ENCODE measurements at regions not wholly inside any gene's neighbourhood (a gene's known extent, or its start where the extent isn't known, plus 50 kb on each side); places are given as distances from the start of the nearest gene placed in this dataset.

DNA sequence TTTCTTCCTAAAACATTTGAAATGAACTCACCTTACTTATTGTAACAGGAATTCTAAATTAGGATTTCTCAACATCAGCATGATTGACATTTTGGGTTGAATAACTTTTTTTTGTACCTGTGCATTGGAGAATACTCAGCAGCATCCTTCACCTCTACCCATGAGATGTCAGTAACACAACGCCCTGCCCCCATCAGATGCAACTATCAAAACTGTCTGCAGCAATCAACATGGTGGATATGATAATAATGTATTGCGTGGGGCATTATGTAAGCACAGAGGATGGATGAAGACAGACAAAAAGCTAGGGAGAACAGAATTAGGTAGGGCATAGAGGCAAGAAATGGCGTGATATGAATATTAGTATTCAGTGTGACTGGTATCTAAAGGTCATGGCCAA, 94.1 kb downstream of the PLK2 start:
- no peak for FAIRE-seq
- DNase-seq (ENCODE audit: insufficient read length, low spot score): no peak
- no peak for TF ChIP-seq POLR2A (IDR thresholded peaks at IDR 0.05; ENCODE audit: low read depth, low read length)

DNA sequence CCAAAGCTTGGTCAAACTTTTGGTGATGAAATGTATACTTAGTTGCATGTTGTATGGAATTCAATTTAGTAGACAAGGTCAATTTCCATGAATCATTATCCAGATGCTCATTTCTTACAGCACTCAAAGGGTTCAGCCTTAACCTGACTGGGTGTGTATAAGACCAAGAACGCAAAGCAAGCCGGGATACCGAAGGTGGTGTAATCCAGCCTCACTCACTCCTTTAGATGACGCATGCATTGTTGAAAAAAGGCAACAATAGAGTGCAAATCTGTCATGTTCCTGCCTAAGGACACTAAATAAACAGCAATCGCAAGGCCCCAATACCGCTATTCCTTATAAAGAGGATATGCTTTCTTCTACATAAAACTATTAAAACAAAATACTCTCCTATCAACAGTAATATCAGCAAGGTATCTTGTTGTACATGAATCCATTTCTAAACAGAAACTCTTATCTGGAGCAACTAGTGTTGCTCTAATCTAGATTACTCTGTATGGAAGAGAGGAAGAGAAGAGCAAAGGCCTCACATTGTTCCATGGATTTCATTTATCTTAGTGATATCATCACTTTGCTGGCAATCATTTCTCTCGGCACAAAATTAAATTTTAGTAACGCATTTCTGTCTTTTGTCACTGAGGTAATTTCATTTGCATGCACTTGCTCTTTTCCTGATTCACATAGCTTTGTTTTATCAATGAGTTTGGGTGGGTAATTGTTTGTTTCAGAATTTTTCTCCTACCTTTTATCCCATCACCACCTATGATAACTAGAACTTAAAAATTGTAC, 96.2 kb downstream of the PLK2 start:
- DNase-seq (ENCODE audit: insufficient read length, low spot score) (no peak), FAIRE-seq (no peak)
- TF ChIP-seq POLR2A (IDR thresholded peaks at IDR 0.05; ENCODE audit: low read depth, low read length): no peak

DNA sequence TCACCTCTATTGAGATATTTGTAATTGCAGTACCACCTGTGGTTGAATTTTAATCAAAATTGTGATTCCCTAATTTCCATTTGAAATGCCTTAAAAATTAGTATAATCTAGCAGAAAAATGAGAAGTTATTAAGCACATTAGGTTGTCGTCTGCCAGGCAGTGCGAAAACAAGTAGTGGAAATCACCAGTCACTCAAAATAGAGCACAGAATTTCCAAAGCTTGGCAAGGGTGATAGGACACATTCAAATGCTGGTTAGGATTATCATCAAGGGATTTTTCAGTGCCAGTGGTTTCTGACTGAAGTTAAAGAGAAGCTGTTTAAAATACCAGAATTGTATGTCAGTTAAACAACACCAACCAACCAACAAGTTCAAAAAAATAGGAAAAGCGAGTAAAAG, 97.8 kb downstream of the PLK2 start:
- DNase-seq (ENCODE audit: insufficient read length, low spot score) (no peak), FAIRE-seq (no peak)
- no peak for TF ChIP-seq POLR2A (IDR thresholded peaks at IDR 0.05; ENCODE audit: low read depth, low read length)

DNA sequence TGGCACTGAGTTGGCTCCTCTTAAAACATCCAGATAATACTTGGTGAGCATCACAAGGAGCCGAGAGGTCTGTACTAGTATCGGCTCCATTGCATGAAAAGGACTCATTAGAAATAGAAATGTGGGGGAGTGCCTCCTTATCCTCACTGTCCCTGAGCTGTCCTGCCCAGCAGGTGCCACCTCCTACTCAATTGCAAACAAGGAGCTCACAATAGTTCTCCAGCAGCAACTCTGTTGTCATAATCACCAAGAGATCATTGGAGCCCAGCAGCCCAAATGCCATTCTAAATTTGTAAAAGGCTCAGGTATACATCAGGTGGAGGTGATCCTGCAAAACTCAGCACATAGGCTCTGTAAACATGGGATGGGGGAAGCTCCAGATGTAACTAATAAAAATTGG, 99.1 kb downstream of the PLK2 start:
- no peak for TF ChIP-seq POLR2A (IDR thresholded peaks at IDR 0.05; ENCODE audit: low read depth, low read length)
- DNase-seq (ENCODE audit: insufficient read length, low spot score) (no peak), FAIRE-seq (no peak)

DNA sequence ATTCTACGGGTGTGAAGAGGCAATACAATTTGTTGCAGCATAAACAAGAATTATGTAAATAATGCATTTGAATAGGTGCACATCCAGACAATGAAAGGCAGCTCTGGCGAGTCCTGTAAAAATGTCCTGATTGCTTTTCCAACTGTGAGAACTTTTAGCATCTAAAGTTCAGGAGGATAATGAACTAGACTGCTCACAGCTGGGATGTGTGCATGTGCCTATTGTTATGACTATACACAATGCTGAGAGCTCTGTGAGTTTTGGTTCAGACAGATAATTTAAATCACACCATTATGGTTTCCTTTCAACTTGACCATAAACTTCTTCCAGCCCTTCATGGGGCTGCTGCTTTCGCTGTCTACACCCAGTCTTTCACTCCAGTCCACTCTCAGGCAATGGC, 99.9 kb downstream of the PLK2 start:
- no peak for FAIRE-seq
- DNase-seq (ENCODE audit: insufficient read length, low spot score): no peak
- TF ChIP-seq POLR2A (IDR thresholded peaks at IDR 0.05; ENCODE audit: low read depth, low read length): no peak

DNA sequence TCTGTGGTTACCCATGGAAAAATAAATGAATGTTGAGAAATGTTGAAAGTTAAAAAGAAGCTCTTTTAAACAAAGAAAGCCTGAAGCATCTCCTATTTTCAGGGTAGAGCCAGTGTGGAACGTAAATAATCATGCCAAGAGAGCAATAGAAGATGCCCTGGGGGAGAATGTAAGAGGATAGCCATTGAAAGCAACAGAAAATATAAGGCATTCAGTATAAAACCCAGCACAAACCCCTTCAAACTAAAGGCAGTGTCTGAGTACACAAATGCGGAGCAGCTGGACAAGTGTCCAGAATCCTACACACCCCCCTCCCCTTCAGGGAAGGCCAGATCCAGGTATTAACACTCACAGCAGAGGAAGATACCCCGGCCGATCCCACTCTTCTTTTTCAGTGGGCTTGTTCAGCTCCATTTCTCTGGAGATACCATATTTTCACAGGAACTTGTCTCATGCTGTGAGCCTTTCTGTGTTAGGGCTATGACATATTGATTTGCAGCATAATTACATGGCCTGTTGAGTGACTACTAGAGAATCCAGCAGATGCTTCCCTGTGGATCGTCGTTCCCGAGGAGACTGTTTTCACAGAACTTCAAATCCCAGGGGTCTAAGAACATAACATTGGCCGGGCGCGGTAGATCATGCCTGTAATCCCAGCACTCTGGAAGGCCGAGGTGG, 101.2 kb downstream of the PLK2 start:
- no peak for TF ChIP-seq POLR2A (IDR thresholded peaks at IDR 0.05; ENCODE audit: low read depth, low read length)
- FAIRE-seq (no peak), DNase-seq (ENCODE audit: insufficient read length, low spot score) (no peak)

DNA sequence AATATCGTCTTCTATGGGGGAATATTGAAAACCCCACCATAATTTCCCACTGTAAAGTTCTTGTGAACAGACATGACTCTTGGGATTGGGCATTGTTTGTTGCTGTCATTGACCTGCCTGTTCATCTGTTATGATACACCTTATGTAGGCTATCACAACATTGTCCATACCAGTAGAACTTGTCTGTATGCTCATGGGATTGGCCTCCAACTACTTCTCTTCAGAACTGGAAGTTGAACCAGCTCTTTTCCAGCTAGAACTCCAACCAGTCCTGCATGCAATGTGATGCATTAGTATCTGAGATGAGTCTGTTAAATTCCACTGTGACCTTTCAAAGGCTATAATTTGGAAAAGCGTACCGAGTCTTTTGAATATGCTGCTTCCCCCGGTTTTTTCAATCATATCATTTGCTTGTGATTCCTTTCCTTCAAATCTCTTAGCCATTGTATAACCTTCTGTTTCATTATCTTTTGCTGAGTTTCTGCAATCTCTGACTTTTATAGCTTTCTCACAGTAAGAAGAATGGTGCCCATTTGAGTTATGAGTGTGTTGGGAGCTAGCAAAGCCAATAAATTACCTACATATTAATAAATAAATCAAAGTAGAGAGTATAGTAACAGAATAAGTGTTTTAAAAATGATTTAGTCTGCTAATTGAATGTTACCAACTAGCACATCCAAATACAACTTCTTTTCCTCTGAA, 101.9 kb downstream of the PLK2 start:
- FAIRE-seq: peak; percentile 11
- TF ChIP-seq POLR2A (IDR thresholded peaks at IDR 0.05; ENCODE audit: low read depth, low read length): no peak
- no peak for DNase-seq (ENCODE audit: insufficient read length, low spot score)

DNA sequence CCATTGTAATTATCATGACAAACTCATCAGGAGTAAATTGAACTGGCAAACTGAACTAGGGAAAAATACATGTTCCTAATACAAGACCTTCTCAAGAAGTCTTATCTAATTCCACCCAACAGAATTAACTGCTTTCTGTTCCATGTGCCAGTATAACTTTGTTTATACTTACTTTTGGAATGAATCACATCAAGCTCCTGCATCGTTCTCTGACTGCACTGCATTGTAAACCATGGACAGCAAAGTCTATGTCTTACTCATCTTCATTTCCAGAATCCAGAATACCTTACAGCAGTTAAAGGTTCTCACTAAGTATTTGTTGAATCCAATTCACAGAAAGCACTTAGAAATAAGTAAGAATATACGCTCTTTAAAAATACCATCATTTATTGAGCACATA, 102.8 kb downstream of the PLK2 start:
- no peak for FAIRE-seq
- no peak for TF ChIP-seq POLR2A (IDR thresholded peaks at IDR 0.05; ENCODE audit: low read depth, low read length)
- DNase-seq (ENCODE audit: insufficient read length, low spot score): no peak

DNA sequence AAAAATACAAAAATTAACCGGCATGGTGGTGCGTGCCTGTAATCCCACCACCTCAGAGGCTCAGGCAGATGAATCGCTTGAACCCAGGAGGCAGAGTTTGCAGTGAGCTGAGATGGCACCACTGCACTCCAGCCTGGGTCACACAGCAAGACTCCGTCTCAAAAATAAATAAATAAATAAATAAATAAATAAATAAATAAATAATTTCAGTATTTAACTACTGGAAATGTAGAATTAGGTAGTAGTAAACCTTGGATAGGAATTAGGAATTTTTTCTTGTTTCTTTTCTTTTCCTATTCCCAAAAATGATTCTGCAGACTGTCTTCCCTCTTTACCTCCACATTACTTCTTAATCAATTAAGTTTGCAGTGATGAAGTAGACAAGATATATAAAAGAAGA, 103.2 kb downstream of the PLK2 start:
- FAIRE-seq: no peak
- no peak for DNase-seq (ENCODE audit: insufficient read length, low spot score)
- TF ChIP-seq POLR2A (IDR thresholded peaks at IDR 0.05; ENCODE audit: low read depth, low read length): no peak

DNA sequence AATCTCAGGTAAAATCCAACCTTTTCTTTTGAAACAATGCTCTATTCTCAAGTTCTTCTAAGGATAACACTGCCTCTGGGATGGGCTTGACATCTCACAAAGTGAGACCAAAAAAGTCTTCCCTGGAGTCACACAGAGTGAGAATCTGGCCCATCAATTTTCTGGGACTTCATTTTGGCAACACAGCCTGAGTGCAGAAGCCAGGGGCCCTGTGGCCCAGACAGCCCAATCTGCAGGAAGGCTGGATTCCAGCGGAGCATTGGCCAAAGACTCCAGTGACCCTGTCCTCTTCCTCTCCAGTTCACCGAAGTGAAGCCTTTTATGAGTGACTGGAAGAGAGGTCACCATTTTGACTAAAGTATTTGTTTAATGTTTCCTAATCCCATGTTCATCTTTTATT, 105.1 kb downstream of the PLK2 start:
- no peak for DNase-seq (ENCODE audit: insufficient read length, low spot score)
- peak; percentile 48 for FAIRE-seq
- TF ChIP-seq POLR2A (IDR thresholded peaks at IDR 0.05; ENCODE audit: low read depth, low read length): no peak

DNA sequence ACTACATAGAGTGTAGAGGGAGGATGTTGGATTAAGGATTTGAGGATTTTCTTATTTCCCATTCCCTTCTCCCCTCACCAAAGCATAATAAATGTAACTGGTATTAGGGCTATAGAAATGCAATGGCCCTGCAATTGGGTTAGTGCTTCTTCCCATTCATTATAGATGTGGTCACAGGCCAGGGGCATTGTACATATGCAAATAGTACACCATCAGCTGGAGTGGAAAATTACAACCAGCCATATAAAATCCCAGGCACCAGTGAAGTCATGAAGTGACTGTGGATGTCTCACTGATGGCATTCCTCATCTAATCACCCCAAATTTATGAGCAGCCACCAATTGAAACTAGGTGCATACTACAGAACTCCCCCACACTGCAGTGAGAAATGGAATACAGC, 105.9 kb downstream of the PLK2 start:
- no peak for TF ChIP-seq POLR2A (IDR thresholded peaks at IDR 0.05; ENCODE audit: low read depth, low read length)
- FAIRE-seq (no peak), DNase-seq (ENCODE audit: insufficient read length, low spot score) (no peak)

DNA sequence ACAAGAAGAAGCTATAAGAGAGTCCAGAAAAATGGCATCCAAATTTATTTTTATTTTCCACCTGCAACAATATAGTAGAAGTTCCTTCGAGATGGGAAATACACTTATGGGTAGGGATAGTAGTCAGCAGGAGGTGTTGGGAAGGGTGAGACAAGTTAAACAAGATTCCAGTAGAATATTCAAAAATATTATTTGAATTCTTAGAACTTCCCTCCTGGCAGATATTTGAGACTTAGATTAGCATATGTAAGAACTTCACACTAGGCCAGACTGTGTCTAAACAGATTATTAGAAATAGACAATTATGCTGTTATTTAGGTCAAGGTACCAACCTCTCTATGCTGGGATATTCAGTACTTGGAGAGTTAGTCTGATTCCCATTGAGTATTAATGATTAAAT, 108.7 kb downstream of the PLK2 start:
- DNase-seq (ENCODE audit: insufficient read length, low spot score) (no peak), FAIRE-seq (no peak)
- no peak for TF ChIP-seq POLR2A (IDR thresholded peaks at IDR 0.05; ENCODE audit: low read depth, low read length)

DNA sequence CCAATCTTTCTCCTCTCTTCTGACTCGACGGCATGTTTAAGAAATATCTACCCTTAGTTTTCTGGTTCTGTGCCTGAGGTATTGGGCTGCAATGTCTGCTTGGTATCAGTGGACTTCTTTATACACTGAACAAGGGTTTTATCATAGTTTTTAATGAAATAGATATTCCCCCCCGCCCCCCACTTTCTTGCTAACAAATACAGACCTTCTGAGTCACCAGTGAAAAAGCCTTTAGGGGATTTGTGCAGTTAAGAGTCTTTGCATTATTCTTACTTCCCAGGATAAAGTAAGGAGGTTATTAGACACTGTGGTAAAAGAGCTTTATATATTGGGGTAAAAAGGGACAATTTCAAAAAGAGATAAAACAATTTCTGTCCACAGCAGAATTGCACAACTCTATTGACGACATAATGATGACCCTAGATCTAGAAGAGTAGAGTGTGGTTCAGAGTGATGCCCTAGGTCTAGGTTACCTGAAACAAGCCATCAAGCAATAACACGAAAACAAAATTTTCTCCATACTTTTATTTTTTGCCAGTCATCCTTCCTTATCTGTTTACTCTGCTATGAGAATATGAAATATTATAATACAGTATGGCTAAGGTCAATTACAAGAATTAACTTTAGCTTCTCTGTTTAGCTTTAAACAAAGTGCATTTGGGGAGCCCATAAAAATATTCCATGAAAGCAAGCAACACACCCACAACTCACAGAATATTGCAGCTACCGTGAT, 110.7 kb downstream of the PLK2 start:
- no peak for TF ChIP-seq POLR2A (IDR thresholded peaks at IDR 0.05; ENCODE audit: low read depth, low read length)
- FAIRE-seq (no peak), DNase-seq (ENCODE audit: insufficient read length, low spot score) (no peak)

DNA sequence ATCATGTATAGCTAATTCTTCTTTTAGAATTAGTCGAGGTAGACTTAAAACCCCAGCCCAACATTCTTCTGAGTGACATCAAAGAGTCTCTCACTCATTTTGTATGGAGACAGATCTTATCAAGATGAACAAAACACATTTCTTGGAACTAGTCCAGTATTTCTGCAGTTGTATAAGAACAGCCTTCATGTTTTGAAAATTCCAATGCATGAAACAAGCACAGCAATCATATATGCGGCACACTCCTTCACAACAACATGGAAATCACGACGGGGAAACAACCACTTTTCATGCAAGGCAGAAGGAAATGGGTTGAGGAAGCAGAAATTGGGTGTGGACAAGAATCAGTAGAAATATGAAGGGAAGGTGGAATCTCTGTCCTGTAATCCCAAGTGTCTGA, 113.8 kb downstream of the PLK2 start:
- TF ChIP-seq POLR2A (IDR thresholded peaks at IDR 0.05; ENCODE audit: low read depth, low read length): no peak
- FAIRE-seq (no peak), DNase-seq (ENCODE audit: insufficient read length, low spot score) (no peak)
